T-helper 17 cell (primary cell): ENCODE measurements at regions not wholly inside any gene's neighbourhood (a gene's known extent, or its start where the extent isn't known, plus 50 kb on each side); places are given as distances from the start of the nearest gene placed in this dataset.

ENCODE experiments used
- ATAC-seq: fragments of 150-1000 bp; cut with Tn5 transposase; 2 replicates; pipeline ENCODE4 v1.10.0; 2021; ENCODE audit warnings: mild to moderate bottlenecking, moderate library complexity
- DNase-seq, 3 donors: peaks; one replicate each; pipeline versions ENCODE4 v3.0.0 to v3.0.0-alpha.2; 2020 to 2021
- H3K9me3 ChIP-seq: one replicate; pipeline ENCODE4 v1.7.0; 2013; ENCODE audit warnings: low read length, mild to moderate bottlenecking; ENCODE audit not compliant: control insufficient read depth, poor library complexity, severe bottlenecking
- H3K27ac Mint-ChIP-seq: one replicate; pipeline ENCODE4 v1.8.0; 2022; ENCODE audit warnings: mild to moderate bottlenecking, moderate library complexity, mixed read lengths
- H3K27me3 Mint-ChIP-seq: one replicate; pipeline ENCODE4 v1.8.0; 2022; ENCODE audit warnings: mixed read lengths
- H3K36me3 Mint-ChIP-seq: one replicate; pipeline ENCODE4 v1.8.0; 2022; ENCODE audit warnings: low read depth, mixed read lengths
- H3K4me1 Mint-ChIP-seq: one replicate; pipeline ENCODE4 v1.8.0; 2022; ENCODE audit warnings: mild to moderate bottlenecking, mixed read lengths
- H3K4me3 Mint-ChIP-seq: one replicate; pipeline ENCODE4 v1.8.0; 2022; ENCODE audit warnings: mild to moderate bottlenecking, moderate library complexity, mixed read lengths

GRCh38 chr7:35581605-35582210 is 113.2 kb downstream of the HERPUD2 start:
- Mint-ChIP-seq H3K27me3 (peaks cover 8% of the 10 kb centered on the region), H3K36me3 (peaks cover 2% of the 10 kb centered on the region), H3K4me3 (no peak overlapping the region), H3K4me1 (no peaks in the 10 kb centered on the region), H3K27ac (no peak overlapping the region)
- DNase-seq (no peak), ATAC-seq (no peak)
- no peaks in the 10 kb centered on the region for H3K9me3 ChIP-seq

- no peak overlapping the region for H3K4me3 Mint-ChIP-seq
- H3K9me3 ChIP-seq = no peaks in the 10 kb centered on the region
- H3K4me1 Mint-ChIP-seq = peaks cover 3% of the 10 kb centered on the region
- no peak for ATAC-seq
- peaks cover 2% of the 10 kb centered on the region for H3K36me3 Mint-ChIP-seq
- no peak for DNase-seq
- H3K27me3 Mint-ChIP-seq = no peaks in the 10 kb centered on the region
- H3K27ac Mint-ChIP-seq = no peak overlapping the region
These were observed 118.8 kb downstream of the HERPUD2 start for GRCh38 chr7:35576031-35576573.

GRCh38 chr7:35571611-35572240 is 123.2 kb downstream of the HERPUD2 start:
- no peak for DNase-seq
- no peak overlapping the region for H3K4me3 Mint-ChIP-seq
- no peak for ATAC-seq
- H3K27ac Mint-ChIP-seq = no peak overlapping the region
- H3K36me3 Mint-ChIP-seq = peaks cover 2% of the 10 kb centered on the region
- no peaks in the 10 kb centered on the region for H3K9me3 ChIP-seq
- peaks cover 24% of the 10 kb centered on the region for H3K27me3 Mint-ChIP-seq
- H3K4me1 Mint-ChIP-seq = peaks cover 5% of the 10 kb centered on the region

GRCh38 chr7:35570937-35571336 is 124.0 kb downstream of the HERPUD2 start:
- Mint-ChIP-seq H3K36me3 (peaks cover 2% of the 10 kb centered on the region), H3K4me1 (peaks cover 5% of the 10 kb centered on the region), H3K4me3 (no peak overlapping the region), H3K27ac (no peak overlapping the region), H3K27me3 (peaks cover 24% of the 10 kb centered on the region)
- DNase-seq (no peak), ATAC-seq (no peak)
- no peaks in the 10 kb centered on the region for H3K9me3 ChIP-seq

- H3K27me3 Mint-ChIP-seq = peaks cover 48% of the 10 kb centered on the region
- H3K9me3 ChIP-seq = no peaks in the 10 kb centered on the region
- no peak overlapping the region for H3K27ac Mint-ChIP-seq
- DNase-seq (no peak), ATAC-seq (no peak)
- peaks cover 5% of the 10 kb centered on the region for H3K36me3 Mint-ChIP-seq
- H3K4me3 Mint-ChIP-seq = no peak overlapping the region
- peaks cover 8% of the 10 kb centered on the region for H3K4me1 Mint-ChIP-seq
These were observed 129.0 kb downstream of the HERPUD2 start for GRCh38 chr7:35565927-35566326.

- peaks cover 34% of the 10 kb centered on the region for H3K27me3 Mint-ChIP-seq
- H3K4me1 Mint-ChIP-seq = peaks cover 3% of the 10 kb centered on the region
- no peak for ATAC-seq
- H3K9me3 ChIP-seq = no peaks in the 10 kb centered on the region
- H3K4me3 Mint-ChIP-seq = no peak overlapping the region
- H3K27ac Mint-ChIP-seq = no peak overlapping the region
- H3K36me3 Mint-ChIP-seq = peaks cover 2% of the 10 kb centered on the region
- no peak for DNase-seq
These were observed 136.1 kb downstream of the HERPUD2 start for GRCh38 chr7:35558841-35559240.

GRCh38 chr7:35556515-35557471 is 138.1 kb downstream of the HERPUD2 start:
- no peaks in the 10 kb centered on the region for H3K9me3 ChIP-seq
- peaks cover 35% of the 10 kb centered on the region for H3K27me3 Mint-ChIP-seq
- H3K27ac Mint-ChIP-seq = no peak overlapping the region
- H3K4me3 Mint-ChIP-seq = no peak overlapping the region
- H3K36me3 Mint-ChIP-seq = peaks cover 2% of the 10 kb centered on the region
- H3K4me1 Mint-ChIP-seq = peaks cover 3% of the 10 kb centered on the region
- no peak for DNase-seq
- ATAC-seq = no peak

- no peak for ATAC-seq
These were observed 139.0 kb downstream of the HERPUD2 start for GRCh38 chr7:35555934-35556333.

GRCh38 chr7:35555386-35555785 is 139.5 kb downstream of the HERPUD2 start:
- no peak for ATAC-seq

More at GRCh38 chr7:35555934-35556333, 139.0 kb downstream of the HERPUD2 start:
- Mint-ChIP-seq H3K36me3 (no peaks in the 10 kb centered on the region), H3K4me1 (peaks cover 3% of the 10 kb centered on the region), H3K27ac (no peak overlapping the region), H3K27me3 (peaks cover 29% of the 10 kb centered on the region), H3K4me3 (no peak overlapping the region)
- no peaks in the 10 kb centered on the region for H3K9me3 ChIP-seq
- DNase-seq = no peak

GRCh38 chr7:35553519-35553918 is 141.4 kb downstream of the HERPUD2 start:
- no peak overlapping the region for H3K27ac Mint-ChIP-seq
- H3K36me3 Mint-ChIP-seq = no peaks in the 10 kb centered on the region
- peaks cover 3% of the 10 kb centered on the region for H3K4me1 Mint-ChIP-seq
- H3K27me3 Mint-ChIP-seq = peaks cover 44% of the 10 kb centered on the region
- ATAC-seq (no peak), DNase-seq (no peak)
- H3K9me3 ChIP-seq = no peaks in the 10 kb centered on the region
- H3K4me3 Mint-ChIP-seq = no peak overlapping the region

More at GRCh38 chr7:35555386-35555785, 139.5 kb downstream of the HERPUD2 start:
- DNase-seq = no peak
- Mint-ChIP-seq H3K27ac (no peak overlapping the region), H3K36me3 (no peaks in the 10 kb centered on the region), H3K27me3 (peaks cover 29% of the 10 kb centered on the region), H3K4me3 (no peak overlapping the region), H3K4me1 (peaks cover 3% of the 10 kb centered on the region)
- no peaks in the 10 kb centered on the region for H3K9me3 ChIP-seq

- H3K36me3 Mint-ChIP-seq = no peaks in the 10 kb centered on the region
- no peak overlapping the region for H3K27ac Mint-ChIP-seq
- no peaks in the 10 kb centered on the region for H3K9me3 ChIP-seq
- no peak for DNase-seq
- no peak overlapping the region for H3K4me3 Mint-ChIP-seq
- H3K4me1 Mint-ChIP-seq = no peaks in the 10 kb centered on the region
- H3K27me3 Mint-ChIP-seq = peaks cover 52% of the 10 kb centered on the region
- no peak for ATAC-seq
These were observed 142.2 kb downstream of the HERPUD2 start for GRCh38 chr7:35552691-35553090.

- Mint-ChIP-seq H3K27ac (no peak overlapping the region), H3K4me3 (no peak overlapping the region), H3K4me1 (no peaks in the 10 kb centered on the region), H3K36me3 (no peaks in the 10 kb centered on the region), H3K27me3 (peaks cover 58% of the 10 kb centered on the region)
- no peak for DNase-seq
- H3K9me3 ChIP-seq = no peaks in the 10 kb centered on the region
- ATAC-seq = no peak
These were observed 143.4 kb downstream of the HERPUD2 start for GRCh38 chr7:35551321-35552081.
